K562 (cell line): ENCODE measurements at regions not wholly inside any gene's neighbourhood (a gene's known extent, or its start where the extent isn't known, plus 50 kb on each side); places are given as distances from the start of the nearest gene placed in this dataset.

Source experiments
- CBFA2T2 ChIP-seq: fragments of 450-650 bp; conservative IDR thresholded peaks from 2 replicates; pipeline ENCODE4 v1.6.1; 2017; ENCODE audit warnings: mild to moderate bottlenecking
- CTCF ChIP-seq, 3 experiments: IDR thresholded peaks in 2 of 3; conservative IDR thresholded peaks in 1 of 3; 2 replicates each; pipeline ENCODE4 v1.5.1; 2011 to 2012; ENCODE audit warnings: low read length in 3 of 3, mild to moderate bottlenecking in 3 of 3, control low read depth in 2 of 3, improper control_type of control experiment in 1 of 3, inconsistent platforms in 1 of 3, low read depth in 1 of 3, mixed read lengths in 1 of 3, moderate library complexity in 1 of 3; ENCODE audit not compliant: insufficient read depth in 2 of 3
- FOXA1 ChIP-seq: fragments of 450-650 bp; IDR thresholded peaks from 2 replicates; pipeline ENCODE4 v1.6.1; 2016; ENCODE audit warnings: mild to moderate bottlenecking, borderline replicate concordance
- HCFC1 ChIP-seq: IDR thresholded peaks from 2 replicates; pipeline ENCODE4 v1.6.1; 2012; ENCODE audit warnings: low read depth, low read length, improper control_type of control experiment
- NR2F6 ChIP-seq: fragments of 450-650 bp; formaldehyde crosslinking; IDR thresholded peaks from 2 replicates; pipeline ENCODE4 v1.4.0; 2020; ENCODE audit warnings: mild to moderate bottlenecking
- WHSC1 ChIP-seq: IDR thresholded peaks from one replicate; pipeline ENCODE4 v1.6.1; 2012; ENCODE audit warnings: low read length, control low read depth, inconsistent platforms
- ZBTB17 ChIP-seq: fragments of 450-650 bp; formaldehyde crosslinking; IDR thresholded peaks from 2 replicates; pipeline ENCODE4 v1.4.0; 2020; ENCODE audit warnings: mild to moderate bottlenecking
- ZC3H4 ChIP-seq: sonication (generic); formaldehyde crosslinking; IDR thresholded peaks from 2 replicates; pipeline ENCODE4 v1.9.0; 2021; ENCODE audit warnings: missing genetic modification reagents, borderline replicate concordance
- ZNF121 ChIP-seq: sonication (generic); formaldehyde crosslinking; conservative IDR thresholded peaks from 2 replicates; pipeline ENCODE4 v1.8.0; 2022; ENCODE audit warnings: missing genetic modification reagents
- ZNF324 ChIP-seq: fragments of 250-450 bp; sonication (Bioruptor Pico); IDR thresholded peaks from 2 replicates; pipeline ENCODE4 v1.4.0; 2020; ENCODE audit warnings: mild to moderate bottlenecking
- TF ChIP-seq, protein P1 (sequence below): fragments of 250-450 bp; sonication (Bioruptor Pico); IDR thresholded peaks from 2 replicates; pipeline ENCODE4 v1.5.0; 2020; ENCODE audit warnings: mild to moderate bottlenecking
- TF ChIP-seq, protein P2 (sequence below): sonication (generic); formaldehyde crosslinking; IDR thresholded peaks from 2 replicates; pipeline ENCODE4 v1.5.0; 2020; ENCODE audit warnings: missing genetic modification reagents

DNA sequence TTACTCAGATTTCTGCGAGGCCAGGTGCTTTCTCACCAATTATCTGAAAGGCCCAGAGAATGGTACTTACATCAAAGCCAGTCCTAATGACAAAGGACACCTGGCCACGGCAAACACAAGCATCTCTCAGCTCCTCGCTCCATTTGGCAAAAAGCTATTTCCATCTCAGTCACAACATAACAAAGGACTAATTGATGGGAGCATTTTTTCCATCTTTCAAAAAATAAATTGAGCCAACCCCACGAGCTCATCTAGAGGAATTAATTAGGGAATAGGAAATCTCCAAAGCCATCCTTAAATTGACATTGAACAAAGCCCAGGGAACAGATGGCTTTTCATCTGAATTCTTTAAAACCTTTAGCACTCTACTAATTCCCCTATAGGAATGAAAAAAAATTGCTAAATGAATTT lies 236.7 kb downstream of the HAO1 start:
- no peak for TF ChIP-seq CTCF (IDR thresholded peaks at IDR 0.05 in 2 of 3, conservative IDR thresholded peaks at IDR 0.05 in 1 of 3; ENCODE audit: insufficient read depth in 2 of 3, low read depth in 1 of 3, low read length in 3 of 3)
- TF ChIP-seq, protein P1, sequence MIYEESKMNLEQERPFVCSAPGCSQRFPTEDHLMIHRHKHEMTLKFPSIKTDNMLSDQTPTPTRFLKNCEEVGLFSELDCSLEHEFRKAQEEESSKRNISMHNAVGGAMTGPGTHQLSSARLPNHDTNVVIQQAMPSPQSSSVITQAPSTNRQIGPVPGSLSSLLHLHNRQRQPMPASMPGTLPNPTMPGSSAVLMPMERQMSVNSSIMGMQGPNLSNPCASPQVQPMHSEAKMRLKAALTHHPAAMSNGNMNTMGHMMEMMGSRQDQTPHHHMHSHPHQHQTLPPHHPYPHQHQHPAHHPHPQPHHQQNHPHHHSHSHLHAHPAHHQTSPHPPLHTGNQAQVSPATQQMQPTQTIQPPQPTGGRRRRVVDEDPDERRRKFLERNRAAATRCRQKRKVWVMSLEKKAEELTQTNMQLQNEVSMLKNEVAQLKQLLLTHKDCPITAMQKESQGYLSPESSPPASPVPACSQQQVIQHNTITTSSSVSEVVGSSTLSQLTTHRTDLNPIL (CRISPR knock-in tag) = no peak
- TF ChIP-seq ZNF324 (CRISPR knock-in tag) = no peak
- TF ChIP-seq, protein P2, sequence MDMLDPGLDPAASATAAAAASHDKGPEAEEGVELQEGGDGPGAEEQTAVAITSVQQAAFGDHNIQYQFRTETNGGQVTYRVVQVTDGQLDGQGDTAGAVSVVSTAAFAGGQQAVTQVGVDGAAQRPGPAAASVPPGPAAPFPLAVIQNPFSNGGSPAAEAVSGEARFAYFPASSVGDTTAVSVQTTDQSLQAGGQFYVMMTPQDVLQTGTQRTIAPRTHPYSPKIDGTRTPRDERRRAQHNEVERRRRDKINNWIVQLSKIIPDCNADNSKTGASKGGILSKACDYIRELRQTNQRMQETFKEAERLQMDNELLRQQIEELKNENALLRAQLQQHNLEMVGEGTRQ (CRISPR knock-in tag) = no peak
- no peak for TF ChIP-seq NR2F6 (CRISPR knock-in tag)
- no peak for TF ChIP-seq HCFC1
- no peak for TF ChIP-seq ZNF121
- no peak for TF ChIP-seq ZC3H4 (CRISPR knock-in tag)
- no peak for TF ChIP-seq WHSC1
- TF ChIP-seq ZBTB17 (CRISPR knock-in tag) = no peak
- TF ChIP-seq FOXA1 = no peak
- TF ChIP-seq CBFA2T2 = no peak
